Smooth muscle cell (in vitro differentiated cells): ENCODE measurements at regions not wholly inside any gene's neighbourhood (a gene's known extent, or its start where the extent isn't known, plus 50 kb on each side); places are given as distances from the start of the nearest gene placed in this dataset.
A peak's percentile ranks its signal among the peaks of the same experiment; 100 is the strongest.

ENCODE experiments used
- DNase-seq: peaks from one replicate; lab custom pipeline; 2025; ENCODE audit not compliant: unreplicated experiment; lab: John Stamatoyannopoulos, UW
- H2AFZ ChIP-seq: fragments of 200-600 bp; sonication (generic); 2 replicates; pipeline ENCODE4 v1.6.0; 2016; ENCODE audit warnings: antibody characterized with exemption, low read depth, mild to moderate bottlenecking
- H3F3A ChIP-seq: fragments of 200-600 bp; sonication (generic); 2 replicates; pipeline ENCODE4 v1.6.0; 2017; ENCODE audit warnings: antibody characterized with exemption, low read depth
- H3K27ac ChIP-seq: fragments of 200-600 bp; sonication (generic); 2 replicates; pipeline ENCODE4 v1.5.1; 2016; ENCODE audit warnings: low read depth, mild to moderate bottlenecking
- H3K27me3 ChIP-seq: fragments of 200-600 bp; sonication (generic); 2 replicates; pipeline ENCODE4 v1.6.1; 2016; ENCODE audit warnings: low read depth, mild to moderate bottlenecking
- H3K36me3 ChIP-seq: fragments of 200-600 bp; sonication (generic); 2 replicates; pipeline ENCODE4 v1.5.1; 2016; ENCODE audit warnings: low read depth
- H3K4me1 ChIP-seq: fragments of 200-600 bp; sonication (generic); 2 replicates; pipeline ENCODE4 v1.5.1; 2016; ENCODE audit warnings: low read depth
- H3K4me2 ChIP-seq: fragments of 200-600 bp; sonication (generic); 2 replicates; pipeline ENCODE4 v1.6.0; 2016; ENCODE audit warnings: mild to moderate bottlenecking
- H3K4me3 ChIP-seq: fragments of 200-600 bp; sonication (generic); 2 replicates; pipeline ENCODE4 v1.5.1; 2016; ENCODE audit warnings: mild to moderate bottlenecking
- H3K79me2 ChIP-seq: fragments of 200-600 bp; sonication (generic); 2 replicates; pipeline ENCODE4 v1.6.0; 2016; ENCODE audit warnings: low read depth, mild to moderate bottlenecking
- H3K9ac ChIP-seq: fragments of 200-600 bp; sonication (generic); 2 replicates; pipeline ENCODE4 v1.6.0; 2016; ENCODE audit warnings: low read depth
- H3K9me3 ChIP-seq: fragments of 200-600 bp; sonication (generic); replicated peaks from 2 replicates; pipeline ENCODE4 v1.5.1; 2016; ENCODE audit warnings: low read depth
- H4K20me1 ChIP-seq: fragments of 200-600 bp; sonication (generic); 2 replicates; pipeline ENCODE4 v1.6.0; 2016; ENCODE audit warnings: low read depth
- WGBS: methylation state at CpG from one replicate; pipeline ENCODE4 v1.1.7; 2016; ENCODE audit warnings: low lambda C conversion rate; 5-methylcytosine and 5-hydroxymethylcytosine counted together
- TF ChIP-seq, protein P1 (sequence below): fragments of 200-600 bp; sonication (generic); IDR thresholded peaks from 2 replicates; pipeline ENCODE4 v1.5.1; 2017; ENCODE audit warnings: borderline replicate concordance, mild to moderate bottlenecking, antibody characterized with exemption; ENCODE audit not compliant: insufficient read depth, poor library complexity, severe bottlenecking

GRCh38 chr6:48809245-48809644 lies 653.8 kb downstream of the MMUT start:
- Histone ChIP-seq H3K36me3 (no peaks in the 10 kb centered on the region), H3K4me2 (no peak overlapping the region), H3K9me3 (no peaks in the 10 kb centered on the region), H3F3A (no peaks in the 10 kb centered on the region), H3K9ac (no peak overlapping the region), H3K4me1 (no peaks in the 10 kb centered on the region), H3K79me2 (no peaks in the 10 kb centered on the region), H4K20me1 (no peaks in the 10 kb centered on the region), H3K4me3 (no peak overlapping the region), H3K27ac (no peak overlapping the region), H3K27me3 (no peaks in the 10 kb centered on the region), H2AFZ (peak overlapping the region; percentile 11)
- 67% methylated on average over 4 of the region's 4 CpGs for WGBS
- DNase-seq, result no peak
- TF ChIP-seq, protein P1, sequence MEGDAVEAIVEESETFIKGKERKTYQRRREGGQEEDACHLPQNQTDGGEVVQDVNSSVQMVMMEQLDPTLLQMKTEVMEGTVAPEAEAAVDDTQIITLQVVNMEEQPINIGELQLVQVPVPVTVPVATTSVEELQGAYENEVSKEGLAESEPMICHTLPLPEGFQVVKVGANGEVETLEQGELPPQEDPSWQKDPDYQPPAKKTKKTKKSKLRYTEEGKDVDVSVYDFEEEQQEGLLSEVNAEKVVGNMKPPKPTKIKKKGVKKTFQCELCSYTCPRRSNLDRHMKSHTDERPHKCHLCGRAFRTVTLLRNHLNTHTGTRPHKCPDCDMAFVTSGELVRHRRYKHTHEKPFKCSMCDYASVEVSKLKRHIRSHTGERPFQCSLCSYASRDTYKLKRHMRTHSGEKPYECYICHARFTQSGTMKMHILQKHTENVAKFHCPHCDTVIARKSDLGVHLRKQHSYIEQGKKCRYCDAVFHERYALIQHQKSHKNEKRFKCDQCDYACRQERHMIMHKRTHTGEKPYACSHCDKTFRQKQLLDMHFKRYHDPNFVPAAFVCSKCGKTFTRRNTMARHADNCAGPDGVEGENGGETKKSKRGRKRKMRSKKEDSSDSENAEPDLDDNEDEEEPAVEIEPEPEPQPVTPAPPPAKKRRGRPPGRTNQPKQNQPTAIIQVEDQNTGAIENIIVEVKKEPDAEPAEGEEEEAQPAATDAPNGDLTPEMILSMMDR, result no peak

DNA sequence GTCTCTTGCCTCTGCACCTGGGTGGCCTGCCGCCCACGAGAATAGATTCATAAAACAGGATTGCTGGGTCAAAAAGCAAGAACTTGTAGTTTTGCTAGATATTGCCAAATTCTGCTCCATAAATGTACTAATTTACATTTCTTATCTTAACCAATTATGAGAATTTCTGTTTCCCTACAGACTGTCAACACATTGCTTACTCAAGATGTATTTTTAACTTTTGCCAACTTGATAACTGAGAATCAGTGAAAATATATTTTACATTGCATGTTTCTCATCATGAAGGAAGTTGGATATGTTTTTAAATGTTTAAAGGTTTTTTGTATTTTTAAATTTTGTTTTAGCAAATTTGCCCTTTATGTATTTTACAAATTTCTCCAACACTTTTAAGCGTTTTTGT lies 664.8 kb downstream of the MMUT start:
- no peak overlapping the region for H3K27ac ChIP-seq
- no peak for DNase-seq
- H3K4me2 ChIP-seq, result no peak overlapping the region
- H3K79me2 ChIP-seq, result no peaks in the 10 kb centered on the region
- no peaks in the 10 kb centered on the region for H4K20me1 ChIP-seq
- H2AFZ ChIP-seq, result no peak overlapping the region
- TF ChIP-seq, protein P1, result no peak
- no peaks in the 10 kb centered on the region for H3K27me3 ChIP-seq
- H3F3A ChIP-seq, result no peaks in the 10 kb centered on the region
- H3K36me3 ChIP-seq, result no peaks in the 10 kb centered on the region
- no peaks in the 10 kb centered on the region for H3K9me3 ChIP-seq
- no peak overlapping the region for H3K9ac ChIP-seq
- H3K4me1 ChIP-seq, result no peaks in the 10 kb centered on the region
- no peak overlapping the region for H3K4me3 ChIP-seq
- WGBS, result 86% methylated on average over 3 of the region's 3 CpGs

DNA sequence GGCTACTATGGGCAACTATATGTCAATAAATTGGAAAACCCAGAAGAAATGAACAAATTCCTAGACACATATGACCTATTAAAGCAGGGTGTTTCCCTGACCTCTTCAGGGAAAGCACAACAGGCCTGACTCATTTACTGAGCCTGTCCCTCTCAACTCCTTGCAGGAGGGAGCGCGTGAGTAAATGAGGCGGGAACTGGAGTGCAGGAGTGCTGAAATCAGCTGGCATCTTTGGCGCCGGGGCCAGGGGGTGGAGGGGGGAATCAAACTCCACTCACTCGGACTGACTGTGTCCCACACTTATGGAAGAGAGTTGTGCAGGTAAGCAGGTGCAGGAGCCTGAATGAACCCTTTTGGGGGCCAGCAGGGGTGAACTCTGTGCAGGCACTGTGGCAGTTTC lies 671.2 kb upstream of the PTCHD4 start:
- Histone ChIP-seq H3K36me3 (no peaks in the 10 kb centered on the region), H3K4me2 (no peak overlapping the region), H3K27ac (no peak overlapping the region), H3K9ac (no peak overlapping the region), H2AFZ (no peak overlapping the region), H3K4me3 (no peak overlapping the region), H3F3A (no peaks in the 10 kb centered on the region), H4K20me1 (no peaks in the 10 kb centered on the region), H3K9me3 (no peaks in the 10 kb centered on the region), H3K4me1 (no peaks in the 10 kb centered on the region), H3K27me3 (no peaks in the 10 kb centered on the region), H3K79me2 (no peaks in the 10 kb centered on the region)
- TF ChIP-seq, protein P1, result no peak
- no peak for DNase-seq
- 82% methylated on average over 6 of the region's 6 CpGs for WGBS

DNA sequence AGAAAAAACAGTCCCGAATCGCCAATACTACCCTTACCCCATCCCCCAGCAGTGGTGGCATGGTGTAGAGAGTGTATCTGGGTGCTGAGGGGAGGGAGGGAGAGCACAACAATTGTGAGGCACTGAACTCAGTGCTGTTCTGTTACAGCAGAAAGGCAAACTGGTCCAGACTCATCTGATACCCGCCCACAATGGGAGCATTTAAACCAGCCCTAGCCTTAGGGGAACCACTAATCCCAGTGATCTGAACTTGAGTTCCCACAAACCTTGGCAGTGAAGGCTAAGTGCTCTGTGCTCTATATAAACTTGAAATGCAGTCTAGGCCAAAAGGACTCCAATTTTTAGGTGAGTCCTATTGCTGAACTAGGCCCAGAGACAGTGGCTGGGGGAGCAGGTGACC lies 666.4 kb upstream of the PTCHD4 start:
- Histone ChIP-seq H3K36me3 (no peaks in the 10 kb centered on the region), H3K79me2 (no peaks in the 10 kb centered on the region), H3K27ac (no peak overlapping the region), H3K4me1 (no peaks in the 10 kb centered on the region), H3K4me2 (no peak overlapping the region), H3K9ac (no peak overlapping the region), H3K4me3 (no peak overlapping the region), H2AFZ (no peak overlapping the region), H4K20me1 (no peaks in the 10 kb centered on the region), H3K9me3 (no peaks in the 10 kb centered on the region), H3K27me3 (no peaks in the 10 kb centered on the region), H3F3A (no peaks in the 10 kb centered on the region)
- 81% methylated on average over 3 of the region's 3 CpGs for WGBS
- no peak for DNase-seq
- TF ChIP-seq, protein P1, result no peak
